Psoas muscle (tissue), 7 donors: ENCODE measurements at regions not wholly inside any gene's neighbourhood (a gene's known extent, or its start where the extent isn't known, plus 50 kb on each side); places are given as distances from the start of the nearest gene placed in this dataset.

Experiments used
- ATAC-seq, 4 donors: fragments of 200-7000 bp; cut with Tn5 transposase; one replicate each; pipeline ENCODE4 v1.9.1; 2020; ENCODE audit warnings: moderate library complexity in 3 of 4, mild to moderate bottlenecking in 2 of 4
- DNase-seq, 2 donors: peaks; one replicate each; pipeline ENCODE4 v3.0.0-alpha.2; 2020
- H3K27ac ChIP-seq: fragments of 200-600 bp; one replicate; pipeline ENCODE4 v1.8.0; 2022
- H3K27me3 ChIP-seq, 3 donors: fragments of 200-600 bp in 1 of 3; one replicate each; pipeline versions ENCODE4 v1.6.1 to v1.8.0; 2013 to 2022; ENCODE audit warnings: low read length in 2 of 3, mild to moderate bottlenecking in 2 of 3, moderate library complexity in 1 of 3; ENCODE audit not compliant: insufficient read depth in 3 of 3
- H3K36me3 ChIP-seq, 2 donors: fragments of 200-600 bp in 1 of 2; one replicate each; pipeline versions ENCODE4 v1.6.1 to v1.8.0; 2013 to 2022; ENCODE audit warnings: low read depth in 1 of 2, mild to moderate bottlenecking in 1 of 2, moderate library complexity in 1 of 2; ENCODE audit not compliant: insufficient read depth in 1 of 2
- H3K4me1 ChIP-seq: fragments of 200-600 bp; one replicate; pipeline ENCODE4 v1.8.0; 2022
- H3K4me3 ChIP-seq: fragments of 200-600 bp; one replicate; pipeline ENCODE4 v1.8.0; 2022; ENCODE audit warnings: mild to moderate bottlenecking
- H3K9me3 ChIP-seq: fragments of 200-600 bp; one replicate; pipeline ENCODE4 v1.8.0; 2022
- WGBS, 3 donors: extraction: QIAGEN DNeasy Blood & Tissue Kit; methylation state at CpG; one replicate each; pipeline versions ENCODE4 v1.1.6 to v1.1.7; 2013; 5-methylcytosine and 5-hydroxymethylcytosine counted together
- intact Hi-C, 2 donors: fragments of 100-400 bp; cut with DNase I; formaldehyde crosslinking; loops; one replicate each; pipeline versions ENCODE4 v1.11.0 to v1.14.2; 2022
- TF ChIP-seq, protein P1 (sequence below): fragments of 200-600 bp; IDR thresholded peaks from one replicate; pipeline ENCODE4 v1.8.0; 2022; ENCODE audit warnings: antibody characterized with exemption
- donor health status: healthy with polysubstance abuse.
- donor health status: DM: no; HTN: no; CAD: no; lungs with moderate emphysema.
- donor health status: Bipolar disorder and iron deficiency.
- donor health status: healthy.
- donor health status: DM: yes; HTN: yes; CAD: no.
- donor health status: DM: no; HTN: no; CAD: no.
- donor health status: DM: yes; HTN: yes; CAD: no.

DNA sequence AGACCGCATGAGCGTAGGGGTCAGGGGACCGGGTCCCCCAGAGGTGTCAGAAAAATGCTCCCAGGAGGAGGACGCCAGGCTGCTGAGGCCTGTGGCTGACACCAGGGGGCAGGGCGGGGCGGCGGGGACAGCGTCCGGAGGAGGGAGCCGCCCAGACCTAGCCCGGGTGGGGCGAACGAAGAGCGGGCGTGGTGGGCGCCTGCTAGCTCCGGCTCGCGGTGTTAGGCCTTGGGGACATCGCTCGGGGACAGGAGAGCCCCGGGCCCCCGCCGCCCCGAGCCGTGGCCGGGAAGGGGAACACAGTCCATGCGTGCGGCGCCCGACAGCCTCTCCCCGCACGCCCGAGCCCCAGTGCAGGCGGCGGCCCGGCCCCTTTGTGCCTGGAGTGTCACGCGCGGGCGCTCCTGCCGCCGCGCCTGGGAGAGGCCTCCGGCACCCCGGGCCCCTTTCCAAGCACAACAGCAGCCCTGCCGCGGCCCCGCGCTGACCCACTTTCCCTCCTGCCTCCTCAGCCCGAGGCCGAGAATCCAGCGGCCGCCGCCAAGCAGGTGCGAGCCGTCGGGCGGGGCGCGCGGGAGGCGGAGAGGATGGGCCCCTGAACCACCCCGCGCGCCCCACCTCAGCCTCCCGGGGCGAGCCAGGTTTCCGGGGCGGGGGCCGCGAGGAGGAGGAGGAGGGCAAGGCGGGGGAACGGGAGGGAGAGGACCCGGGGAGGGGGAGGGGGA lies 111.0 kb upstream of the KLF13 start:
- Histone ChIP-seq H3K4me3 (peak overlapping the region; percentile 72), H3K4me1 (peaks cover 10% of the 10 kb centered on the region), H3K27ac (peak overlapping the region; percentile 88), H3K9me3 (no peaks in the 10 kb centered on the region), H3K27me3 (no peaks in the 10 kb centered on the region), H3K36me3 (no peaks in the 10 kb centered on the region)
- ATAC-seq (peak; percentile 88 to 89 (median 88)), DNase-seq (peak; percentile 76 to 93)
- TF ChIP-seq, protein P1, sequence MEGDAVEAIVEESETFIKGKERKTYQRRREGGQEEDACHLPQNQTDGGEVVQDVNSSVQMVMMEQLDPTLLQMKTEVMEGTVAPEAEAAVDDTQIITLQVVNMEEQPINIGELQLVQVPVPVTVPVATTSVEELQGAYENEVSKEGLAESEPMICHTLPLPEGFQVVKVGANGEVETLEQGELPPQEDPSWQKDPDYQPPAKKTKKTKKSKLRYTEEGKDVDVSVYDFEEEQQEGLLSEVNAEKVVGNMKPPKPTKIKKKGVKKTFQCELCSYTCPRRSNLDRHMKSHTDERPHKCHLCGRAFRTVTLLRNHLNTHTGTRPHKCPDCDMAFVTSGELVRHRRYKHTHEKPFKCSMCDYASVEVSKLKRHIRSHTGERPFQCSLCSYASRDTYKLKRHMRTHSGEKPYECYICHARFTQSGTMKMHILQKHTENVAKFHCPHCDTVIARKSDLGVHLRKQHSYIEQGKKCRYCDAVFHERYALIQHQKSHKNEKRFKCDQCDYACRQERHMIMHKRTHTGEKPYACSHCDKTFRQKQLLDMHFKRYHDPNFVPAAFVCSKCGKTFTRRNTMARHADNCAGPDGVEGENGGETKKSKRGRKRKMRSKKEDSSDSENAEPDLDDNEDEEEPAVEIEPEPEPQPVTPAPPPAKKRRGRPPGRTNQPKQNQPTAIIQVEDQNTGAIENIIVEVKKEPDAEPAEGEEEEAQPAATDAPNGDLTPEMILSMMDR: peak; percentile 76
- 0 to 2% (median 1%) methylated on average over 40 to 75 of the region's 75 CpGs for WGBS, 3 donors
- intact Hi-C loops: loop anchor here (1.0 to 10.0 kb wide), 6 partner anchors 47 to 222 kb away; no protein-coding TSS in a partner anchor

DNA sequence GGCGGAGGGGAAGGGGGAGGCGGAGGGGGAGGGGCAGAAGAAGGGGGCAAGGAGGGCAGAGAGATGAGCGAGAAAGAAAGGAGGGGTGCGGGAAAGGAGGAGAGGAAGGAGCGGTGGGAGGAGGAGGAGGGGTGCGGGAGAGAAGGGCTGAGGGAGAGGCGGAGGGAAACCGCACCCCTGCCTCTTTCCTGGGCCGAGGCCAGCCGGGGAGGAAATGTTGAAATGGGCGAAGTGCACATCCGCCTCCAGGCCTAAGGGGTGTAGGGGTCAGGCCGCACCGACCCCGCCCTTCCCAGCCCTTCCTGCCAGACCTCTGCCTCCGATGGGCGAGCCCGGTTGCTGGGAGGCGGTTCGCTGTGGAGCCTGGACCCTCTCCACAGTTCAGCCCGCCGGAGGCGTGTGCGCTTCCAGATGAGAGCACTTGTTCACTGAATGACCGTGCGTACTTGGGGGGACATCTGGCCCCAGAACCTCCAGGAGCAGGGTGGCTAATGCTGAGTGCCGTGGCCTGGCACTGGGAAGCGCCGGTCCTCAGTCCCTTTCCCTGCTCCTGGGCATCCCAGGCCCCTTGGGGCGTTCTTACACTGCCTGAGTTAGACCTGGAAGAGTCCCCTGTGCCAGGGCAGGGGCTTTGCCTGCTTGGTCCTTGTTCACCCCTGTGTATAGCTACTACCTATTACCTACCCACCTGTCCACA lies 110.3 kb upstream of the KLF13 start:
- Histone ChIP-seq H3K4me1 (peaks cover 10% of the 10 kb centered on the region), H3K27me3 (no peaks in the 10 kb centered on the region), H3K27ac (peak overlapping the region; percentile 88), H3K4me3 (peak overlapping the region; percentile 72), H3K9me3 (no peaks in the 10 kb centered on the region), H3K36me3 (no peaks in the 10 kb centered on the region)
- 29 to 46% (median 36%) methylated on average over 17 to 29 of the region's 30 CpGs for WGBS, 3 donors
- intact Hi-C loops: loop anchor here (5.0 to 10.0 kb wide), 5 partner anchors 46 to 221 kb away; no protein-coding TSS in a partner anchor
- TF ChIP-seq, protein P1: no peak
- DNase-seq (peak; percentile 87 to 96), ATAC-seq (peak; percentile 36 to 68 (median 56))

DNA sequence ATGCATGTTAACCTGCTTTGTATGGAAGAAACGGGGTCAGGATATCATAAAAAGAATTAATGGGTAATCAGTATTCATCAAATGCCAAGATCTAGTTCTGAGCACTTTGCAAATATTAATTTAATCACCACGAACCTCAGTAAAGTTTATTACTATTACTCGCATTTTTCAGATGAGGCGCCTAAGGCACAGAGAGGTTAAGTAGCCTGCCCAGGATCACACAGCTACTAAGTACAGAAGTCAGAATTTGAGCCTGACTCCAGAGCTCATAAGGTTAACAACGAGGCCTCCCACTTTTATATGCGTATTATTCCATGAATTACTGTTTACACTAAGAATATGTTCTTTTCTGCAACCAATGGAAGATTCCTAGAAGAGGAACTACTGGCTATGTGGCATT lies 109.6 kb upstream of the KLF13 start:
- Histone ChIP-seq H3K4me1 (peaks cover 10% of the 10 kb centered on the region), H3K4me3 (no peak overlapping the region), H3K9me3 (no peaks in the 10 kb centered on the region), H3K27ac (no peak overlapping the region), H3K27me3 (no peaks in the 10 kb centered on the region), H3K36me3 (no peaks in the 10 kb centered on the region)
- ATAC-seq (no peak), DNase-seq (no peak)
- WGBS, 3 donors: 89 to 95% (median 92%) methylated on average over 6 of the region's 6 CpGs
- intact Hi-C loops: loop anchor here (5.0 to 10.0 kb wide), 5 partner anchors 45 to 220 kb away; no protein-coding TSS in a partner anchor
- TF ChIP-seq, protein P1: no peak

DNA sequence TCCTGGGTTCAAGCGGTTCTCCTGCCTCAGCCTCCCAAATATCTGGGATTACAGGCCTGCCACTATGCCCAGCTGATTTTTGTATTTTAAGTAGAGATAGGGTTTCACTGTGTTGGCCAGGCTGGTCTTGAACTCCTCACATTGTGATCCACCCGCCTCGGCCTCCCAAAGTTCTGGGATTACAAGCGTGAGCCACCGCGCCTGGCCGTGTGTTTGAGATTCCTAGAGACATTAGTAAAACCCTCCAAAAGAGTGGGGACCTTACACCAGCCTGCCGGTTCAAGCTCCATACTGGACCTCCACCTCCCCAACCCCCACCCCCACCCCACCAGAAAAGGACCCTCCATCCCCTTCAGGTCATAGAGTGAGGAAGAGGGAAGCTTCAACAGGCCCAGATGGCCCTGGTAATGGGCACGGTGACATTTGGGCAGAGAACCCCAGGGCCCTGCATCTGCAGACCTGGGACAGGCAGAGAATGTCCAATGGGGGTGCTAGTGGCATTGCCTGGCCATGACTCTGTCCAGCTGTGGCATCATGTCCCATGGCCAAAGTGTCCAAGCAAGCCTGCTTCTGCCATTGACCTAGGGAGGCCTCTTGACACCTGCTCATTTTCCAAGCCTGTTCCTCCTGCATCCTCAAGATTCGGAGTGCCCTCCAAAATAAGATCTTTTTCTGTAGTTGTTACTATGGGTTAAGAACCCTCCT lies 108.9 kb upstream of the KLF13 start:
- ATAC-seq: no peak
- no peak for DNase-seq
- no peaks in the 10 kb centered on the region for H3K27me3 ChIP-seq
- H3K27ac ChIP-seq: no peak overlapping the region
- intact Hi-C loops: loop anchor here (5.0 to 10.0 kb wide), 5 partner anchors 45 to 220 kb away; no protein-coding TSS in a partner anchor
- 83 to 95% (median 87%) methylated on average over 10 of the region's 10 CpGs for WGBS, 3 donors
- TF ChIP-seq, protein P1: no peak
- H3K4me3 ChIP-seq: no peak overlapping the region
- no peaks in the 10 kb centered on the region for H3K9me3 ChIP-seq
- no peaks in the 10 kb centered on the region for H3K36me3 ChIP-seq
- peaks cover 10% of the 10 kb centered on the region for H3K4me1 ChIP-seq
